GM12878 (cell line): ENCODE measurements at regions not wholly inside any gene's neighbourhood (a gene's known extent, or its start where the extent isn't known, plus 50 kb on each side); places are given as distances from the start of the nearest gene placed in this dataset.

Experiments used
- ATAC-seq: fragments of 200-7000 bp; cut with Tn5 transposase; 3 replicates; pipeline ENCODE4 v1.9.1; 2020; ENCODE audit warnings: mild to moderate bottlenecking, moderate library complexity
- BruUV-seq: library from RNA; stranded (reverse); fragments of 400-500 nt; replicated peaks from 2 replicates; lab custom pipeline; 2021; lab: Mats Ljungman, UMichigan
- CTCF ChIA-PET: fragments of 300-600 bp; sonication (Branson Sonifier 250); formaldehyde crosslinking; extraction: SDS; loops from one replicate; lab custom pipeline; 2021; ENCODE audit warnings: inconsistent platforms; lab: Yijun Ruan, JAX
- POLR2A ChIA-PET: fragments of 350-600 bp; formaldehyde crosslinking; extraction: SDS; loops from one replicate; lab custom pipeline; 2021; ENCODE audit warnings: inconsistent platforms; lab: Charles Lee
- RAD21 ChIA-PET: fragments of 300-600 bp; sonication (Branson Sonifier 250); formaldehyde crosslinking; loops from one replicate; lab custom pipeline; 2023; ENCODE audit warnings: antibody characterized with exemption; ENCODE audit not compliant: unreplicated experiment; lab: Charles Lee
- SMC1A ChIA-PET: fragments of 300-600 bp; sonication (Branson Sonifier 250); formaldehyde crosslinking; loops from one replicate; lab custom pipeline; 2023; ENCODE audit not compliant: unreplicated experiment, uncharacterized antibody; lab: Charles Lee
- DNase-seq: peaks from one replicate; pipeline ENCODE4 v3.0.0-alpha.2; 2011; ENCODE audit warnings: low read depth, low spot score
- FAIRE-seq: peaks from 3 replicates; lab custom pipeline; 2011; peaks lifted over from hg19 to GRCh38; lab: Jason Lieb, UNC
- H2AFZ ChIP-seq: 2 replicates; pipeline ENCODE4 v1.6.0; 2011; ENCODE audit warnings: low read depth, low read length, control low read depth; ENCODE audit not compliant: control insufficient read depth
- H3K27ac ChIP-seq: 2 replicates; pipeline ENCODE4 v1.5.1; 2011; ENCODE audit warnings: control low read depth; ENCODE audit not compliant: control insufficient read depth, insufficient read depth
- H3K27me3 ChIP-seq, 2 experiments: replicated peaks in 1 of 2; 2 replicates each; pipeline versions ENCODE4 v1.6.0 to v1.6.1; 2011; ENCODE audit warnings: low read length in 1 of 2; ENCODE audit not compliant: control insufficient read depth in 2 of 2, insufficient read depth in 2 of 2
- H3K36me3 ChIP-seq, 2 experiments: 2 replicates each; pipeline ENCODE4 v1.5.1; 2011; ENCODE audit warnings: low read length in 1 of 2; ENCODE audit not compliant: control insufficient read depth in 2 of 2, insufficient read depth in 2 of 2
- H3K4me1 ChIP-seq: 2 replicates; pipeline ENCODE4 v1.6.1; 2011; ENCODE audit warnings: mild to moderate bottlenecking, low read length, moderate library complexity, mixed read lengths; ENCODE audit not compliant: control insufficient read depth, insufficient read depth
- H3K4me2 ChIP-seq: 2 replicates; pipeline ENCODE4 v1.6.0; 2011; ENCODE audit warnings: control low read depth; ENCODE audit not compliant: control insufficient read depth, insufficient read depth
- H3K4me3 ChIP-seq: fragments of 200-600 bp; sonication (generic); 2 replicates; pipeline ENCODE4 v1.5.1; 2016
- H3K79me2 ChIP-seq: 2 replicates; pipeline ENCODE4 v1.6.0; 2011; ENCODE audit warnings: low read length; ENCODE audit not compliant: control insufficient read depth, insufficient read depth
- H3K9ac ChIP-seq: 2 replicates; pipeline ENCODE4 v1.8.0; 2011; ENCODE audit warnings: low read length, control low read depth, mixed read lengths; ENCODE audit not compliant: control insufficient read depth, insufficient read depth
- H3K9me3 ChIP-seq: replicated peaks from 3 replicates; pipeline ENCODE4 v1.5.1; 2011; ENCODE audit warnings: mild to moderate bottlenecking, low read length; ENCODE audit not compliant: control insufficient read depth, insufficient read depth
- H4K20me1 ChIP-seq: 2 replicates; pipeline ENCODE4 v1.6.0; 2011; ENCODE audit not compliant: control insufficient read depth, insufficient read depth
- ATF7 ChIP-seq: fragments of 450-650 bp; IDR thresholded peaks from 2 replicates; pipeline ENCODE4 v1.6.1; 2016; ENCODE audit warnings: low read depth, mild to moderate bottlenecking
- BCL11A ChIP-seq: IDR thresholded peaks from 2 replicates; pipeline ENCODE4 v1.6.1; 2011; ENCODE audit warnings: low read depth, low read length
- CBX5 ChIP-seq: sonication (generic); IDR thresholded peaks from 2 replicates; pipeline ENCODE4 v1.6.1; 2016; ENCODE audit warnings: low read depth, moderate library complexity, mild to moderate bottlenecking, inconsistent platforms
- FOS ChIP-seq: IDR thresholded peaks from 3 replicates; pipeline ENCODE4 v1.6.1; 2011; ENCODE audit warnings: borderline replicate concordance; ENCODE audit not compliant: insufficient read length; ENCODE audit errors: extremely low read depth
- JUNB ChIP-seq: IDR thresholded peaks from 2 replicates; pipeline ENCODE4 v1.6.1; 2016; ENCODE audit warnings: antibody characterized with exemption, mild to moderate bottlenecking
- MEF2A ChIP-seq: IDR thresholded peaks from 2 replicates; pipeline ENCODE4 v1.6.1; 2011; ENCODE audit warnings: low read depth, mild to moderate bottlenecking, low read length, moderate library complexity; ENCODE audit not compliant: insufficient read depth
- MTA2 ChIP-seq: fragments of 450-650 bp; IDR thresholded peaks from 2 replicates; pipeline ENCODE4 v1.6.1; 2016; ENCODE audit warnings: low read depth, mild to moderate bottlenecking, moderate library complexity
- NR2F1 ChIP-seq: fragments of 450-650 bp; conservative IDR thresholded peaks from 2 replicates; pipeline ENCODE4 v1.6.1; 2017; ENCODE audit warnings: mild to moderate bottlenecking
- NRF1 ChIP-seq: conservative IDR thresholded peaks from 2 replicates; pipeline ENCODE4 v1.6.1; 2011; ENCODE audit warnings: mild to moderate bottlenecking, low read depth, low read length, improper control_type of control experiment
- PBX3 ChIP-seq: IDR thresholded peaks from 2 replicates; pipeline ENCODE4 v1.6.1; 2011; ENCODE audit warnings: mild to moderate bottlenecking, low read depth, low read length, moderate library complexity; ENCODE audit not compliant: insufficient replicate concordance
- RAD21 ChIP-seq: IDR thresholded peaks from 2 replicates; pipeline ENCODE4 v1.6.1; 2011; ENCODE audit warnings: mild to moderate bottlenecking, low read depth, low read length, moderate library complexity; ENCODE audit not compliant: insufficient read depth
- RAD51 ChIP-seq: fragments of 450-650 bp; IDR thresholded peaks from 2 replicates; pipeline ENCODE4 v1.6.1; 2016; ENCODE audit warnings: moderate library complexity, mild to moderate bottlenecking, inconsistent platforms
- RCOR1 ChIP-seq: conservative IDR thresholded peaks from 2 replicates; pipeline ENCODE4 v1.6.1; 2012; ENCODE audit warnings: low read depth, low read length, improper control_type of control experiment
- RFX5 ChIP-seq: IDR thresholded peaks from 2 replicates; pipeline ENCODE4 v1.6.1; 2011; ENCODE audit warnings: low read depth, low read length, improper control_type of control experiment
- SIX5 ChIP-seq: IDR thresholded peaks from 2 replicates; pipeline ENCODE4 v1.6.1; 2011; ENCODE audit warnings: mild to moderate bottlenecking, low read depth, low read length, moderate library complexity; ENCODE audit not compliant: severe bottlenecking
- SRF ChIP-seq, 2 experiments: IDR thresholded peaks; 2 replicates each; pipeline ENCODE4 v1.6.1; 2011; ENCODE audit warnings: low read depth in 2 of 2, low read length in 2 of 2, mild to moderate bottlenecking in 1 of 2, moderate library complexity in 1 of 2
- TAF1 ChIP-seq: IDR thresholded peaks from 2 replicates; pipeline ENCODE4 v1.6.1; 2011; ENCODE audit warnings: mild to moderate bottlenecking, low read depth, low read length, borderline replicate concordance
- YY1 ChIP-seq: IDR thresholded peaks from 2 replicates; pipeline ENCODE4 v1.6.1; 2011; ENCODE audit warnings: low read depth, mild to moderate bottlenecking, low read length
- WGBS: methylation state at CpG from one replicate; pipeline ENCODE4 v1.1.6; 2016; ENCODE audit warnings: low lambda C conversion rate; ENCODE audit not compliant: insufficient replicate concordance, insufficient coverage; ENCODE audit errors: missing lambda C conversion rate; 5-methylcytosine and 5-hydroxymethylcytosine counted together
- in situ Hi-C: fragments of 300-500 bp; cut with MboI; formaldehyde crosslinking; loops from 9 replicates; pipeline ENCODE4 v1.14.3; 2018; ENCODE audit warnings: mixed read lengths
- intact Hi-C: fragments of 100-400 bp; cut with micrococcal nuclease; formaldehyde crosslinking; loops from one replicate; pipeline ENCODE4 v1.14.2; 2022; ENCODE audit not compliant: unreplicated experiment
- TF ChIP-seq, protein P1 (sequence below): IDR thresholded peaks from 2 replicates; pipeline ENCODE4 v1.6.1; 2012; ENCODE audit warnings: mild to moderate bottlenecking, low read depth, low read length

DNA sequence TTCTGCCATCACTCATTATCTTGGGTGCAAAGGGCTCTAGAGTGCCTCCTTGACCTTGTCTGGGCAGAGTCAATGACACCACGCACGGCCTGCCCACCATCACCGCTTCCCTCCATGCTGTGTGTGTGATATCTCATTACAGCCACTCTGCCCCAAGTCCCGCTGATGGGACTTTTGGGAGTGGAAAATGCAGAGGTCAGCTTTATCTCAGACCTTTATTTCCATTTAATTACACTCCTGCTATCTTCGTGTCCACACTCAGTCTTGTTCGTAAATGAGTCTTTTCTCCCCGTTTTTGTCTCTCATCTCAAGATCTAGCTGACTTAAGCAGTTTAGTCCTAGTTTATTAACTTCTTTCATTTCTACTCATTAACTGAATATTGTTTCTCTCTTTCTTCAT lies 226.2 kb downstream of the ICE1 start (continued):
- no peak for TF ChIP-seq RFX5
- no peak for TF ChIP-seq MTA2
- TF ChIP-seq RCOR1: no peak
- TF ChIP-seq MEF2A: no peak

- in situ Hi-C loops (no loop called here), intact Hi-C loops (no loop called here)
- DNase-seq (no peak), ATAC-seq (no peak), FAIRE-seq (no peak)
- Histone ChIP-seq H3K4me2 (no peak overlapping the region), H3K4me3 (no peak overlapping the region), H3K9me3 (no peaks in the 10 kb centered on the region), H3K36me3 (no peaks in the 10 kb centered on the region), H3K79me2 (no peaks in the 10 kb centered on the region), H3K9ac (no peak overlapping the region), H4K20me1 (no peaks in the 10 kb centered on the region), H2AFZ (no peak overlapping the region), H3K4me1 (no peaks in the 10 kb centered on the region), H3K27me3 (no peaks in the 10 kb centered on the region), H3K27ac (no peak overlapping the region)
- 36% methylated on average over 5 of the region's 5 CpGs for WGBS
- RAD21 ChIA-PET: no interaction called here
- TF ChIP-seq PBX3: no peak
- TF ChIP-seq CBX5: no peak
- no peak for TF ChIP-seq RAD21
- TF ChIP-seq MTA2: no peak
- TF ChIP-seq ATF7: no peak
- no peak for TF ChIP-seq SIX5
- no peak for TF ChIP-seq SRF (IDR thresholded peaks at IDR 0.05; ENCODE audit: low read depth in 2 of 2, low read length in 2 of 2)
- no peak for TF ChIP-seq TAF1
- no peak for TF ChIP-seq NR2F1
- no peak for TF ChIP-seq FOS
- TF ChIP-seq RAD51: no peak
- TF ChIP-seq NRF1: no peak
- no peak for TF ChIP-seq YY1
- TF ChIP-seq, protein P1, sequence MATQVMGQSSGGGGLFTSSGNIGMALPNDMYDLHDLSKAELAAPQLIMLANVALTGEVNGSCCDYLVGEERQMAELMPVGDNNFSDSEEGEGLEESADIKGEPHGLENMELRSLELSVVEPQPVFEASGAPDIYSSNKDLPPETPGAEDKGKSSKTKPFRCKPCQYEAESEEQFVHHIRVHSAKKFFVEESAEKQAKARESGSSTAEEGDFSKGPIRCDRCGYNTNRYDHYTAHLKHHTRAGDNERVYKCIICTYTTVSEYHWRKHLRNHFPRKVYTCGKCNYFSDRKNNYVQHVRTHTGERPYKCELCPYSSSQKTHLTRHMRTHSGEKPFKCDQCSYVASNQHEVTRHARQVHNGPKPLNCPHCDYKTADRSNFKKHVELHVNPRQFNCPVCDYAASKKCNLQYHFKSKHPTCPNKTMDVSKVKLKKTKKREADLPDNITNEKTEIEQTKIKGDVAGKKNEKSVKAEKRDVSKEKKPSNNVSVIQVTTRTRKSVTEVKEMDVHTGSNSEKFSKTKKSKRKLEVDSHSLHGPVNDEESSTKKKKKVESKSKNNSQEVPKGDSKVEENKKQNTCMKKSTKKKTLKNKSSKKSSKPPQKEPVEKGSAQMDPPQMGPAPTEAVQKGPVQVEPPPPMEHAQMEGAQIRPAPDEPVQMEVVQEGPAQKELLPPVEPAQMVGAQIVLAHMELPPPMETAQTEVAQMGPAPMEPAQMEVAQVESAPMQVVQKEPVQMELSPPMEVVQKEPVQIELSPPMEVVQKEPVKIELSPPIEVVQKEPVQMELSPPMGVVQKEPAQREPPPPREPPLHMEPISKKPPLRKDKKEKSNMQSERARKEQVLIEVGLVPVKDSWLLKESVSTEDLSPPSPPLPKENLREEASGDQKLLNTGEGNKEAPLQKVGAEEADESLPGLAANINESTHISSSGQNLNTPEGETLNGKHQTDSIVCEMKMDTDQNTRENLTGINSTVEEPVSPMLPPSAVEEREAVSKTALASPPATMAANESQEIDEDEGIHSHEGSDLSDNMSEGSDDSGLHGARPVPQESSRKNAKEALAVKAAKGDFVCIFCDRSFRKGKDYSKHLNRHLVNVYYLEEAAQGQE: no peak
- TF ChIP-seq BCL11A: no peak
- no peak for TF ChIP-seq JUNB
- POLR2A ChIA-PET: no interaction called here
- no TSS peak for BruUV-seq
- SMC1A ChIA-PET: no interaction called here
- CTCF ChIA-PET: no interaction called here
Observed at GRCh38 chr5:5645891-5646290, 223.4 kb downstream of the ICE1 start.
